DND-41 (cell line): ENCODE measurements at regions not wholly inside any gene's neighbourhood (a gene's known extent, or its start where the extent isn't known, plus 50 kb on each side); places are given as distances from the start of the nearest gene placed in this dataset.

Experiments used
- ATAC-seq: fragments of 200-7000 bp; cut with Tn5 transposase; 3 replicates; pipeline ENCODE4 v1.9.1; 2021; ENCODE audit warnings: low read depth; ENCODE audit not compliant: insufficient read depth
- DNase-seq: peaks from one replicate; pipeline ENCODE4 v3.0.0-alpha.2; 2020
- H2AFZ ChIP-seq: 2 replicates; pipeline ENCODE4 v1.6.0; 2012; ENCODE audit warnings: low read depth, low read length
- H3K27ac ChIP-seq: 2 replicates; pipeline ENCODE4 v1.5.1; 2012; ENCODE audit warnings: low read length, inconsistent platforms
- H3K27me3 ChIP-seq: fragments of 200-600 bp; sonication (generic); 2 replicates; pipeline ENCODE4 v1.6.0; 2012; ENCODE audit warnings: low read length, mild to moderate bottlenecking, inconsistent platforms; ENCODE audit not compliant: insufficient read depth, poor library complexity
- H3K36me3 ChIP-seq: 2 replicates; pipeline ENCODE4 v1.5.1; 2012; ENCODE audit warnings: low read length, inconsistent platforms; ENCODE audit not compliant: insufficient read depth
- H3K4me1 ChIP-seq: 2 replicates; pipeline ENCODE4 v1.5.1; 2012; ENCODE audit warnings: mild to moderate bottlenecking, low read length; ENCODE audit not compliant: insufficient read depth
- H3K4me2 ChIP-seq: 2 replicates; pipeline ENCODE4 v1.6.0; 2012; ENCODE audit warnings: mild to moderate bottlenecking, moderate library complexity, low read length, inconsistent platforms; ENCODE audit not compliant: insufficient read depth
- H3K4me3 ChIP-seq, 2 experiments: fragments of 200-600 bp in 1 of 2; shearing (Covaris generic) in 1 of 2; 2 replicates each; pipeline ENCODE4 v1.5.1; 2012 to 2016; ENCODE audit warnings: inconsistent platforms in 2 of 2, low read length in 2 of 2, mild to moderate bottlenecking in 2 of 2, low read depth in 1 of 2, moderate library complexity in 1 of 2
- H3K79me2 ChIP-seq: 2 replicates; pipeline ENCODE4 v1.6.0; 2012; ENCODE audit warnings: low read length, inconsistent platforms; ENCODE audit not compliant: insufficient read depth
- H3K9ac ChIP-seq: 2 replicates; pipeline ENCODE4 v1.6.0; 2012; ENCODE audit warnings: low read depth, mild to moderate bottlenecking, inconsistent platforms, low read length, moderate library complexity
- H3K9me3 ChIP-seq: 2 replicates; pipeline ENCODE4 v1.5.1; 2012; ENCODE audit warnings: low read length, moderate library complexity, mild to moderate bottlenecking, inconsistent platforms; ENCODE audit not compliant: insufficient read depth, severe bottlenecking
- H4K20me1 ChIP-seq: 2 replicates; pipeline ENCODE4 v1.6.0; 2012; ENCODE audit warnings: low read length; ENCODE audit not compliant: insufficient read depth
- EZH2 ChIP-seq: IDR thresholded peaks from 3 replicates; pipeline ENCODE4 v1.6.1; 2012; ENCODE audit warnings: borderline replicate concordance, low read depth, mild to moderate bottlenecking, moderate library complexity, low read length, inconsistent platforms; ENCODE audit not compliant: severe bottlenecking
- TF ChIP-seq, protein P1 (sequence below): IDR thresholded peaks from 2 replicates; pipeline ENCODE4 v1.5.1; 2012; ENCODE audit warnings: borderline replicate concordance, low read length, moderate library complexity, mild to moderate bottlenecking; ENCODE audit not compliant: poor library complexity, severe bottlenecking; ENCODE audit errors: extremely low read depth

DNA sequence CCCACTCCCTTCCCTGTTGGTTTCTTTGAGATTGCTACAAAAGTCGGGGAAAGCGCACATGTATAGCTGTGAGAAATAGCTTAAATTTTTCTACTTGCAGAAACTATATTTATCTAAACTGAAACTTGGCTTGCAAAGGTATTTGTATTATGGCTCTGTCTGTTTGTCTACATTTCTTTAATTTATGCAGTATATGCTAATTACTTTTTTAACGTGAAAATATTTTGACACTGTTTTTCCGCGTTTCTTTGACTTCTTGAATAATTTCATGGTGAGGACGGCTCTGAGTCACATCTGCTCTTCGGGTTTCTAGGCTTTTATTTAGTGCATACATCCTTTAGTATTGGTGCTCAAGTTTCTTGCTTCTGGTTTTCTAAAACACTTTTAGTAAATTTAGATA lies 182.1 kb upstream of the ZRANB2 start:
- Histone ChIP-seq H3K4me2 (no peak overlapping the region), H3K27me3 (no peaks in the 10 kb centered on the region), H3K27ac (no peak overlapping the region), H3K4me1 (no peaks in the 10 kb centered on the region), H2AFZ (no peak overlapping the region), H3K36me3 (no peaks in the 10 kb centered on the region), H3K4me3 (no peak overlapping the region), H3K79me2 (no peaks in the 10 kb centered on the region), H3K9ac (no peak overlapping the region), H3K9me3 (no peaks in the 10 kb centered on the region), H4K20me1 (no peaks in the 10 kb centered on the region)
- TF ChIP-seq, protein P1, sequence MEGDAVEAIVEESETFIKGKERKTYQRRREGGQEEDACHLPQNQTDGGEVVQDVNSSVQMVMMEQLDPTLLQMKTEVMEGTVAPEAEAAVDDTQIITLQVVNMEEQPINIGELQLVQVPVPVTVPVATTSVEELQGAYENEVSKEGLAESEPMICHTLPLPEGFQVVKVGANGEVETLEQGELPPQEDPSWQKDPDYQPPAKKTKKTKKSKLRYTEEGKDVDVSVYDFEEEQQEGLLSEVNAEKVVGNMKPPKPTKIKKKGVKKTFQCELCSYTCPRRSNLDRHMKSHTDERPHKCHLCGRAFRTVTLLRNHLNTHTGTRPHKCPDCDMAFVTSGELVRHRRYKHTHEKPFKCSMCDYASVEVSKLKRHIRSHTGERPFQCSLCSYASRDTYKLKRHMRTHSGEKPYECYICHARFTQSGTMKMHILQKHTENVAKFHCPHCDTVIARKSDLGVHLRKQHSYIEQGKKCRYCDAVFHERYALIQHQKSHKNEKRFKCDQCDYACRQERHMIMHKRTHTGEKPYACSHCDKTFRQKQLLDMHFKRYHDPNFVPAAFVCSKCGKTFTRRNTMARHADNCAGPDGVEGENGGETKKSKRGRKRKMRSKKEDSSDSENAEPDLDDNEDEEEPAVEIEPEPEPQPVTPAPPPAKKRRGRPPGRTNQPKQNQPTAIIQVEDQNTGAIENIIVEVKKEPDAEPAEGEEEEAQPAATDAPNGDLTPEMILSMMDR: no peak
- TF ChIP-seq EZH2: no peak
- DNase-seq (no peak), ATAC-seq (no peak)

DNA sequence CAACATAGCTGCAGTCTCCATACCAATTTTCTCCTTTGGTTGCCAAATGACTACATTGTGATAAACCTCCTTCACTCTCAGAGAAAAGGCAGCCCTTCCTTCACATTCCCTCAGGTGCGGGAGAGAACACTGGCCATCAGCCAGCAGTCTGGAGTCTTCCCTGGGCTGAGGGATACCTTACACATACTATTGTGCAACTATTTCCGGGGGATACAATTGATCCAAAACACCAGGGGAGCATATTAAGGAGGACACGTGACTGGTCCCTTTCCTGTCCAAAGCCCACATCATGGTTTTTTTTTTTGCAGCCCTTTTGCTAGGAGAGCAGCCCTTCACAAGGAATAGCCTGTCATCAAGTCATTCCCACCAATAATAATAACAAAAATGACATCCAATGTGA lies 172.1 kb upstream of the ZRANB2 start:
- Histone ChIP-seq H3K4me2 (no peak overlapping the region), H3K27me3 (no peaks in the 10 kb centered on the region), H2AFZ (no peak overlapping the region), H3K36me3 (no peaks in the 10 kb centered on the region), H4K20me1 (no peaks in the 10 kb centered on the region), H3K9me3 (no peaks in the 10 kb centered on the region), H3K4me3 (no peak overlapping the region), H3K4me1 (no peaks in the 10 kb centered on the region), H3K79me2 (no peaks in the 10 kb centered on the region), H3K9ac (no peak overlapping the region), H3K27ac (no peak overlapping the region)
- ATAC-seq (no peak), DNase-seq (no peak)
- TF ChIP-seq EZH2: no peak
- TF ChIP-seq, protein P1: no peak

DNA sequence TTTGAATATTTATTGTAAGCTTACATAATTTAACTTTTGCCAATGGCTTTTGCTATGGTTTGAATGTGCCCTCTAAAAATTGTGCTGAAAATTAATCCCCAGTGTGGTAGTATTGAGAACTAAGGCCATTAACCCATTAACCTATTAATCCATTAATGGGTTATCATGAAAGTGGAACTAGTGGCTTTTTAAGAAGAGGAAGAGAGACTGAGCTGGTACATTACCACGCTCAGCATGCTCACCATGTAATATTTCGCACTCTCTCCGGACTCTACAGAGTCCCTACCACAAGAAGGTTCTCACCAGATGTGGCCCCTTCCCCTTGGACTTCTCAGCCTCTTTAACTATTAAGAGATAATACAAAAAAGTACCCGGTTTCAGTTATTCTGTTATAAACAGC lies 164.4 kb upstream of the ZRANB2 start:
- ATAC-seq (no peak), DNase-seq (no peak)
- H3K27me3 ChIP-seq: no peaks in the 10 kb centered on the region
- H3K79me2 ChIP-seq: no peaks in the 10 kb centered on the region
- H3K9ac ChIP-seq: no peak overlapping the region
- no peaks in the 10 kb centered on the region for H4K20me1 ChIP-seq
- no peaks in the 10 kb centered on the region for H3K4me1 ChIP-seq
- H3K4me2 ChIP-seq: no peak overlapping the region
- TF ChIP-seq, protein P1: no peak
- TF ChIP-seq EZH2: no peak
- H3K36me3 ChIP-seq: no peaks in the 10 kb centered on the region
- H3K4me3 ChIP-seq: no peak overlapping the region
- no peaks in the 10 kb centered on the region for H3K9me3 ChIP-seq
- H2AFZ ChIP-seq: no peak overlapping the region
- no peak overlapping the region for H3K27ac ChIP-seq

DNA sequence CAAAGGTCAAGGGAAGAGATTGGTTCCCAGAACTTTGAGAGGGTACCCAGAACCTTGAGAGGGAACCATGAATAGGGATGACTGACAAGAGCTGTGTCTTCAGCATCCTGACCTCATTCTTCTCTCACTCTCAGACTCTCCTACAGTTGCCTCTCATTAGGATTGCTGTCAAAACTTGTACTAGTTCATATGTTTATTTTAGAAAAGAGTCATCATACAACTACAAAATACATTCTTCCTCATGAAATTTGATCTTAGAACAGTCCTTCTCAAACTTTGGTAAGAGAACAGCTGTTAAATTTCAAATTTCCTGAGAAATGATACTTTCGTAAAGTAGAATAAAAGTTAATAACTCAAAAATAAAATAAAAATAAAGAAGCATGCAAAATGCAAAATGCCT lies 161.4 kb upstream of the ZRANB2 start:
- no peak overlapping the region for H3K4me2 ChIP-seq
- H3K4me3 ChIP-seq: no peak overlapping the region
- TF ChIP-seq EZH2: no peak
- TF ChIP-seq, protein P1: no peak
- no peaks in the 10 kb centered on the region for H3K27me3 ChIP-seq
- H2AFZ ChIP-seq: no peak overlapping the region
- H3K36me3 ChIP-seq: no peaks in the 10 kb centered on the region
- H4K20me1 ChIP-seq: no peaks in the 10 kb centered on the region
- H3K4me1 ChIP-seq: no peaks in the 10 kb centered on the region
- no peaks in the 10 kb centered on the region for H3K9me3 ChIP-seq
- no peak for ATAC-seq
- no peaks in the 10 kb centered on the region for H3K79me2 ChIP-seq
- H3K9ac ChIP-seq: no peak overlapping the region
- no peak for DNase-seq
- H3K27ac ChIP-seq: no peak overlapping the region
